ENCODE measurements at regions not wholly inside any gene's neighbourhood (a gene's known extent, or its start where the extent isn't known, plus 50 kb on each side); places are given as distances from the start of the nearest gene placed in this dataset.

GRCh38 chr6:164427728-164428402, 881.5 kb downstream of the C6orf118 start:
- DNase-seq: no peak

GRCh38 chr6:164424489-164424888, 884.9 kb downstream of the C6orf118 start:
- no peak for DNase-seq

DNA sequence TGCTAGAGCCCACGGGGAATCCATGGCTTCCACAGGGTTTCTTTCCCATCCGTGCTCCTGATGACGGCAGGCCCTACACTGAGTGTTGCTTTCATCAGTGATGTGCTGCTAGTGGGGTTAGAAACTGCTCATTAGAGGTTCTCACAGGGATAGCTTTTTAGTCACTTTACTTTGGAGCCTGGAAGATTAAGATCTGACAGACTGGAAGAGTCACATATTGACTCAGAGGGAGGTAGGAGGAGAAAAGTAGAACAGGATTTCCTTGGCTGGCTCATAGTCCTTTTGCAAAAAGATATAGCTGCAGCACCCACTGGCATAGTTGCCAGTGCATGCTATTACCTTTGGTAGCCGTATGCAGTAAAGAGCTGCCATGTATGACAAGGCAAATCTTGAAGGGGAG, 890.3 kb downstream of the C6orf118 start:
- no peak for DNase-seq

GRCh38 chr6:164418262-164418588, 891.2 kb downstream of the C6orf118 start:
- no peak for DNase-seq

DNA sequence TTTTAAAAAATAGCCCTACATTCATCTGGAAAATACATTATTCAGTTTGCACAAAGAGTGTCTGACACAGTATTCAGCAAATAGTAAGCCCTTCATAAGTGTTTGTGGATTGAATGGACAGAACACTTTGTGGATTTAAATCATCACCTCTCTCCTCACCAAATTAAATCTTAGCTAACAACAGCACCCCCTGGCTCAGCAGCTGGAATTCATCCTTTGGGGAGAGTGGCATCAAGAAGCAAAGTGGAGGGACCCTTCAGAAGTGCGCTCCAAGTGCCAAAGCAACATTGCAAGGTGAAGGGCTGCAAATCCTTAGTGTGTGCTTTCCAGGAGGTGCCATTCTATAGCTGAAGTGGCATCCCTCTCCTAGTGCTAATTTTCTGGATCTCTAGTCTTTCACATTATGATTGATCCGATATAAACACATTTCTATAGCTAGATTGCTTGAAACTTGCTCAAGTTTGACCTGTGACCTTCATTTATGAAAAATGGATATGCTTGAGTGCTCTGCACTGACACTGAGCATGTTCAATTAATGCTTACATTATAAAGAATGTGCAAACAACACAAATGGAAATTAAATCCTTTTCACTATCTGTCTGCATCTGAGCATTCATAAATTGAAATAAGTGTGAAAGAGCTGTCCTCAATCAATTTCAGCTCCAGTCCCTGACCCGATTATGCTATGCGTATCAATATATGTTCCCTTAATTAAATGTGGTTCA, 891.7 kb downstream of the C6orf118 start:
- DNase-seq: no peak

GRCh38 chr6:164415832-164416563, 893.4 kb downstream of the C6orf118 start:
- no peak for DNase-seq

GRCh38 chr6:164414695-164415094, 894.7 kb downstream of the C6orf118 start:
- no peak for DNase-seq

DNA sequence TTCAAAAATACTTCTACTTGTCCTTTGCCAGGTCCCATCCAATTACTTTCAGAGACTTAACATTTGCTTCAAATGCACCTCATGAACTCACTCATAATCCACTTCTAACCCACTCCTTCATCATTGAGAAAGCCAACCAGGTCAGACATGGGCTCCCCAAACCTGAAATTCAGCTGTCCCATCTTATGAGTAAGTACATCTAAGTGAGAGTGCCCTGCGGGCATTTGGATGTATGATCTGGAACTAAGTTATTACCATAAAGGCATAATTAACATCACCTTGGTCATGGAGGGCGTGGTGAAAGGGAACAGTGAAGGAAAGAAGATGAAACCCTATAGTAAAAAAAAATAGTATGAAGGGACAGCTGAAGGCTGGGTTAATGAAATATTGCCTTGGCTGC, 896.8 kb downstream of the C6orf118 start:
- no peak for DNase-seq

- no peak for DNase-seq
These were observed 899.4 kb downstream of the C6orf118 start for GRCh38 chr6:164410017-164410416.

- no peak for DNase-seq
These were observed 899.9 kb downstream of the C6orf118 start for GRCh38 chr6:164409309-164410009.

DNA sequence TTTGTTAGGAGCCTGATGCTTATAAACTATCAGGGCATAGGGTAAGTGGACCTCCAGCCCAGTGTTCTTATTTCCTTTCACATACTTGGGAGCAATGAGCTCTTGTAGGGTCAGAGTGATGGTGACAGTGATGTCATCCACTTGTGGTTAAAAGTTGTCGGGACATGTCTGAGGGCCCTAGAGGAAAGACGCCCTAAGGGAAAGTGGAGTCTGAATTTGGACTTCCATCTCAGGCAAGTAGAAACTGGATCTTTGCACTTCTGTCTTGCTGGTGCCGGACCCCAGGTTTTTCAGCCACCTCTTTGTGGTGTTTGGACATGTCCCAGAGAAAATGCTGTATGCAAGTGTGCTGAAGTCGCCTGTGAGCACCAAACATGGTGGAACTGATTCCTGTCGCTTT, 900.5 kb downstream of the C6orf118 start:
- DNase-seq: no peak

DNA sequence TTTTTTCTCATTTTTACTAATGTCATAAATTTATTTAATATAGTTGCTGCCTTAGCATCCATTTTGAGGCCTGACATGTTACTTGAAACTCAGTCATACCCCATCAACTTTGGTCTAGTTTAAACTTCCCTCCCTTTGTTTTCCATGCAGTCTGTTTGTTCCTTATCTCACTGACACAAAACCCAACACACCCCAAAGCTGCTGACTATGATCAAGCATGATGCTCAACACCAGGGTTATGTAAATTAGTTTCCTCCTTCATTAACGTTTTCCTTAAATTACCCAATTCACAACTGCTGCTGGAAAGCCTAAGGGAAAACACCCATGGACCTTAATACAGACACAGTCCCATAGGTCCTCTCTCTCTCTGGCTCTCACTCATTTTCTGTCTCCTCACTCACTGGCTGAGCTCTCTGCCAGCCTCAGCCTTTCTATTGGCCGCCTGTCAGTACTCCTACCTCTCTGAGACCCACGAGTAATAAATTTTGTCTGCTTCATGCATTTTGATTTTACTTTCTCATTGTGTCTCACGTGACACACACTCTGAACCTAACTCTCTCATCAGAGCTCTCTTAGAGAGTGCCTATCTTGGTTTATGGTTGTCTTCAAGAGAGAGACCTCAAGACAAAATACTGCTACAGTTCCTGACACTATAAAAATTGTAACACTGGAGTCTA, 904.5 kb downstream of the C6orf118 start:
- DNase-seq: no peak

DNA sequence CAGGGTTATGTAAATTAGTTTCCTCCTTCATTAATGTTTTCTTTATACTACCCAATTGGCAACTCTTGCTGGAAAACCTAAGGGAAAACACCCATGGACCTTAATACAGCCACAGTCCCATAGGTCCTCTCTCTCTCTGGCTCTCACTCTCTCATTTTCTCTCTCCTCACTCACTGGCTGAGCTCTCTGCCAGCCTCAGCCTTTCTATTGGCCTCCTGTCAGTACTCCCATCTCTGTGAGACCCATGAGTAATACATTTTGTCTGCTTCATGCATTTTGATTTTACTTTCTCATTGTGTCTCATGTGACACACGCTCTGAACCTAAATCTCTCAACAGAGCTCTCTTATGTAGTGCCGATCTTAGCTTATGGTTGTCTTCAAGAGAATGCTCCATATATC, 907.5 kb downstream of the C6orf118 start:
- no peak for DNase-seq

GRCh38 chr6:164398647-164399046, 910.8 kb downstream of the C6orf118 start:
- DNase-seq: no peak

DNA sequence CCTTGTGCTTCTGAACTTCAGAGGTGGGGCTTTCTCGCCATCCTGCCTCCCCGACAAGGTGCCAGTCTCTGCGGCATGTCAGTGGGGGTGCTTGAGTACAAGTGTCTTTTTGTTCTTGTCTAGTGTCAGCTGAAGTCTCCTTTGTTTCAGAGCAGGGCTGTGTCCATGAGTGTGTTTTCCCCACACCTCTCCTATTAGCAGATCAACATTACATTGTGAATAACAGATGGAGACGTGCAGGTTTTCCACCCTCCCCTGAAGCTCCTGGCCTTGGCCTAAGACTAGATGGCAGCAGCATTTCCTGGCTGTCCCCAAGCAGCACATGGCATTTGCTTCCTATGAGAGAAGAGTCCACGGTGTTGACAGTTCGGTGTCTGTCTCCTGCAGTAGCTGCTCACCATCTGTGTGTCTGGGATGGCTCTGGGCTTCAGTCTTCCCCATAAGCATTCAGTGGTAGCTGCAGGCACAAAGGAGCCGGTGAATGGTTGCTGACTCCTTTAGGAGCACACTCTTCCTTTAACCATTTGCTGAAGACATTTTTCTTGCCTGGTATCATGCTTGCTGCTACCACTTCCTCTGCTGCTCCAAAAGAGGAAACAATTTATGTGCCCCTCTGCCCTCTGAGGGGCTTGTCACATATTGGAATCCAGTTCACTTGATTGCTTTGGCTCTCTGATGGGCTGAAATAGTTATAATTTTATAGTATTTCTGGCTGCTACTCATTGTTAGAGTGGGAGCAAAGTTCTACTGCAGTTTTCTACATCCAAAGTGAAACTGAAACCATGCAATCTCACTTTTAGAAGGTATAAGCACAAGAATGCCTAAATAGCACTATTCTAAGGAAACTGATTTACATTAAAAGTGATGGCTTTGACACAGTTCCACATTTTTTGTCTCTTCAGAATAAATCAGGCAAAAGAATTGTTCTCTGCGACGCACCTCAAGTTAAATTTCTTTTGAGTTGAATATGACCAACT, 913.0 kb downstream of the C6orf118 start:
- no peak for DNase-seq

DNA sequence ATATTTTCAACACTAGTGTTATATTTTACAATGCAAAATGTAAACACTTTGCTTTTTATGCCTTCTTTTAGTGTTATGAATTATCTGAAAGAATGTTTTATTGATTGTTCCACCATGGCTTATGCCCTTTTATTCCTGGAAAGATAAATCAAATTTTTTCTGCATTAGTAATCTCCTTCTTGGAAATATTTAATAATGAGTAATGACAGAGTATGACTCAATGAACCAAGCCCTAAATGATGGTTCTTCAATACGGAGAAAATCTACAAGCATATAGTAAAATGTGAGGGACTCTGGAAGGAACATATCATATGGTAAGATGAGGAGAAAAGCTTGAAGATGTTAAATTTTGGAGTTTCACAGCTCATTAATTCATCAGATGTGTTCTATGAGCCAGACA, 929.6 kb downstream of the C6orf118 start:
- no peak for DNase-seq

- DNase-seq: no peak
These were observed 931.1 kb downstream of the C6orf118 start for GRCh38 chr6:164378330-164378729.

DNA sequence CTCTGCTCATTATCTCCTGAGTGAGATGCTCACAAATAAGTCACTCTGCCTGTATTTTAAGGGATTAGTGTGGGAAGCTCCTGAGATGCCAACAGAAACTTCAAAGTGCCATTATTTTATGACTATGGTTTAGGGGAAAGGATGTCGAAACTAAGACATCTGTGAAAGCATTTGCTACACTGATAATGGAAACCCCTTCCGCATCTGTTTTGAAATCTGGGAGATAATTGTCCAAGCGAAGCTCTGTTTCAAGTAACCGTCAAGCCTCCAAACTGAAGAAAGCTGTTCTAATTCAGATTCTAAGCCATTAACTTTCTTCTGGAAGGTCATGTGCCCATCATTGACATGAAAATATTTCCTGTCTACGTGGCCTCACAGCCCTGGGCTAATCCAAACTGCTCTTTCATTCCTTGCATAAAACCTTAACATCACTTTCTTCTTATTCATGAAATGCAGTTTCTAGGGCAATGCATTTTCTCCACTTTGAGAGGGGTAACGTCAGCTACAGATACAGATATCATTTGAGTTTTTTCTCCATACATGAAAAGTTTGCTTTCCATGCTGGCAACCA, 932.0 kb downstream of the C6orf118 start:
- no peak for DNase-seq

DNA sequence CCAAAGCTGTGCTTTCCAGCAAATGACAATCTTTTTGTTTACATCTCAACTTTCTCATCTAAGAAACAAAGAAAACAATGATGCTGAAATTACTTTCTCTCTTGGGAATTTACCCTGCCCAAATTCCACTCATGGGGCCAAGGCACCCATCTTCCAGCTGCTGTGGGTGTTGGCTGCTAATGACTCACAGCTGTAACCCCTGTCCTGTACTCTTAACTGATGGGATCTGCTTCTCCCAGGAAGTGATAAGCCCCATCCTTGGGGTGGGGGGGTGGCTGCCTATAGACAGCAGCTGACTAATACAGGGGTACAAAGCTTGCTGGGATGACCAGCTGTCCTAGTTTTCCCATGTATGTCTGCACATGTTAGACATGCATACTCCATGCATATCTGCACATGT, 938.6 kb downstream of the C6orf118 start:
- no peak for DNase-seq

DNA sequence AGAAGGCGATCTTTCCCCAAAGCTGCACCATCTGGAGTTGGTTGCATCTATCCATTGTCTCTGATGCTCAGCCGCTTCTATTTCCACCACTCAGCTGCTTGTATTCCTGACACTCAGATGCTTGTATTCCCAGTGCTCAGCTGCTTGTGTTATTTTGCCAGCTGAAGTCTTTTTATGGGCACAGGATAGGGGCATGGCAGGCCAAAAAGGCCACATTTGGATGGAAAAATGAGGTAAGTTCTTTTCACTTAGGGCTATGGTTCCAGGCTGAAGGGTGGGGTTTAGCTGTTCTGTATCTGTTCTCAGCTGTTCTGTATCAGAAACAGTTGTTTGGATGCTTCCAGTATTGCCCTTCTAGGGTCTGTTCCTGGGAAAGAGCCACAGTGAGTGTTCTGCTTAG, 944.9 kb downstream of the QKI start:
- DNase-seq: no peak

GRCh38 chr6:164359036-164359435, 944.5 kb downstream of the QKI start:
- DNase-seq: no peak
